GM23248 (cell line): ENCODE measurements at regions not wholly inside any gene's neighbourhood (a gene's known extent, or its start where the extent isn't known, plus 50 kb on each side); places are given as distances from the start of the nearest gene placed in this dataset.

Experiments used
- DNase-seq: peaks from one replicate; pipeline ENCODE4 v3.0.0-alpha.2; 2015
- H2AFZ ChIP-seq: fragments of 200-600 bp; sonication (generic); 2 replicates; pipeline ENCODE4 v1.6.1; 2016; ENCODE audit warnings: antibody characterized with exemption
- H3F3A ChIP-seq: fragments of 200-600 bp; sonication (generic); 2 replicates; pipeline ENCODE4 v1.6.1; 2016; ENCODE audit warnings: mild to moderate bottlenecking, antibody characterized with exemption, mixed run types; ENCODE audit not compliant: insufficient read depth
- H3K27ac ChIP-seq: fragments of 200-600 bp; sonication (generic); 2 replicates; pipeline ENCODE4 v1.5.1; 2016; ENCODE audit warnings: mild to moderate bottlenecking
- H3K27me3 ChIP-seq: fragments of 200-600 bp; sonication (generic); replicated peaks from 2 replicates; pipeline ENCODE4 v1.6.1; 2016; ENCODE audit warnings: mild to moderate bottlenecking; ENCODE audit not compliant: insufficient read depth
- H3K36me3 ChIP-seq: fragments of 200-600 bp; sonication (generic); 2 replicates; pipeline ENCODE4 v1.6.1; 2016; ENCODE audit warnings: low read depth, mild to moderate bottlenecking
- H3K4me1 ChIP-seq: fragments of 200-600 bp; sonication (generic); 2 replicates; pipeline ENCODE4 v1.6.1; 2016; ENCODE audit warnings: mild to moderate bottlenecking; ENCODE audit not compliant: insufficient read depth
- H3K4me2 ChIP-seq: fragments of 200-600 bp; sonication (generic); one replicate; pipeline ENCODE4 v1.6.1; 2016; ENCODE audit warnings: mild to moderate bottlenecking; ENCODE audit not compliant: unreplicated experiment
- H3K4me3 ChIP-seq: fragments of 200-600 bp; sonication (generic); 2 replicates; pipeline ENCODE4 v1.5.1; 2016; ENCODE audit warnings: mild to moderate bottlenecking
- H3K79me2 ChIP-seq: fragments of 200-600 bp; sonication (generic); 2 replicates; pipeline ENCODE4 v1.6.1; 2016; ENCODE audit warnings: mild to moderate bottlenecking; ENCODE audit not compliant: insufficient read depth
- H3K9ac ChIP-seq: fragments of 200-600 bp; sonication (generic); 2 replicates; pipeline ENCODE4 v1.6.1; 2016; ENCODE audit warnings: mild to moderate bottlenecking
- H3K9me2 ChIP-seq: fragments of 200-600 bp; sonication (generic); 2 replicates; pipeline ENCODE4 v1.6.1; 2016; ENCODE audit warnings: mixed run types, mild to moderate bottlenecking, moderate library complexity; ENCODE audit not compliant: insufficient read depth
- H3K9me3 ChIP-seq: fragments of 200-600 bp; sonication (generic); one replicate; pipeline ENCODE4 v1.6.1; 2017; ENCODE audit warnings: low read depth
- H4K20me1 ChIP-seq: fragments of 200-600 bp; sonication (generic); 2 replicates; pipeline ENCODE4 v1.6.0; 2016; ENCODE audit not compliant: insufficient read depth
- EZH2 ChIP-seq: fragments of 200-600 bp; sonication (generic); IDR thresholded peaks from 2 replicates; pipeline ENCODE4 v1.6.1; 2018; ENCODE audit warnings: antibody characterized with exemption, mild to moderate bottlenecking; ENCODE audit not compliant: insufficient read depth, poor library complexity, severe bottlenecking
- EZH2phosphoT487 ChIP-seq: fragments of 200-600 bp; sonication (generic); IDR thresholded peaks from 2 replicates; pipeline ENCODE4 v1.6.1; 2018; ENCODE audit warnings: antibody characterized with exemption, moderate library complexity, mild to moderate bottlenecking, low read depth; ENCODE audit not compliant: insufficient read depth
- WGBS, 2 experiments: methylation state at CpG; one replicate each; pipeline ENCODE4 v1.1.6; 2015 to 2017; ENCODE audit warnings: low lambda C conversion rate in 2 of 2, low coverage in 1 of 2; ENCODE audit errors: missing lambda C conversion rate in 2 of 2; 5-methylcytosine and 5-hydroxymethylcytosine counted together
- in situ Hi-C: fragments of 300-500 bp; cut with MboI; formaldehyde crosslinking; loops from 2 replicates; pipeline ENCODE4 v1.15.0; 2020

DNA sequence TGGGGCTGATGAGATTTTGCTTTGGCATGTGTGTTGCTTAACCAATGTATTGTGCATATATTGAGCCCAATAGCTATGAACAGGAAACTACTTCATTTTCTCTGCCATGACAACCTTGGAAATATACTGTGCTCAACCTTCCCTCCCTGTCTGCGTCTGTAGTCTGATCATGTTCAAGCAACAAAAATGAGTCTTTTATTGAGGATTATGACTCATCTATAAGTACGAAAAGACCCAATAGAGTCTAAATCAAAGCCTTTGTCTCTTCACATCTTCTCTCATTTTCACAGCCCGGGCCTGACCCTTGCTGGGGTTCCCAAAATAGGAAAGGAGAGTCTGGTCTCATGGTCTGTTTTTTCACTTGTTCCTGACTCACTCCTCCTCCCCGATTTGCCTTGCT is 158.2 kb downstream of the CAND1 start:
- in situ Hi-C loops, result no loop called here

DNA sequence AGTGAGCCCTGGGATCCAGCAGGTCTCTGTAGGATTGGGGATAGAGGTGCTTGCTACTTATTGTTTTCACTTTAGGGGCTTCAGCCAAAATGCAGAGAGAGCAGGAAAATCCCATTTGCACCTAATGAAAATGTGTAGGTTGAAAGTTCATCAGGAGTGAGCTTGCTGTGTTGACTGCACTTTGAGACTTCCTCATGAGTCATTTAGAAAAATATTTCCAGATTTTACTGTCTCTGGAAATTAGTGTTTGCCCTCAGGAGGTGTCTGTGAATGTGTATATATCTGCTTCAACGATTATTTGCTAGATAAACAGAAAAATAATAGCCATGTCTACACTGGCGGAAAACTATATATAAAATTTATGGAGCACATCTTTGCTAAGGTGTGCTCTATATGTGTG is 159.3 kb downstream of the CAND1 start:
- Histone ChIP-seq H3K9me2 (no peaks in the 10 kb centered on the region), H3K36me3 (no peaks in the 10 kb centered on the region), H3K79me2 (no peaks in the 10 kb centered on the region), H3K9ac (no peak overlapping the region), H3K4me1 (peaks cover 30% of the 10 kb centered on the region), H2AFZ (no peak overlapping the region), H3F3A (peaks cover 19% of the 10 kb centered on the region), H3K27ac (no peak overlapping the region), H4K20me1 (no peaks in the 10 kb centered on the region), H3K4me3 (no peak overlapping the region), H3K27me3 (no peaks in the 10 kb centered on the region), H3K9me3 (no peaks in the 10 kb centered on the region), H3K4me2 (no peak overlapping the region)
- in situ Hi-C loops, result no loop called here
- peak; percentile 41 for DNase-seq
- TF ChIP-seq EZH2phosphoT487 (no peak), EZH2 (no peak)
- WGBS, 2 experiments, result 35 to 41% methylated on average over 2 of the region's 2 CpGs

More for the DNA sequence above, 158.2 kb downstream of the CAND1 start:
- H3K9me2 ChIP-seq, result no peaks in the 10 kb centered on the region
- no peak for TF ChIP-seq EZH2
- no peak for TF ChIP-seq EZH2phosphoT487
- no peak overlapping the region for H2AFZ ChIP-seq
- H3K9me3 ChIP-seq, result no peaks in the 10 kb centered on the region
- DNase-seq, result no peak
- H3K27me3 ChIP-seq, result no peaks in the 10 kb centered on the region
- no peaks in the 10 kb centered on the region for H3K79me2 ChIP-seq
- H3K36me3 ChIP-seq, result no peaks in the 10 kb centered on the region
- H3K4me3 ChIP-seq, result no peak overlapping the region
- peaks cover 17% of the 10 kb centered on the region for H3F3A ChIP-seq
- no peak overlapping the region for H3K27ac ChIP-seq
- H4K20me1 ChIP-seq, result no peaks in the 10 kb centered on the region
- WGBS, 2 experiments, result 77 to 78% methylated on average over 4 of the region's 4 CpGs
- no peak overlapping the region for H3K9ac ChIP-seq
- no peak overlapping the region for H3K4me2 ChIP-seq
- H3K4me1 ChIP-seq, result peaks cover 26% of the 10 kb centered on the region

DNA sequence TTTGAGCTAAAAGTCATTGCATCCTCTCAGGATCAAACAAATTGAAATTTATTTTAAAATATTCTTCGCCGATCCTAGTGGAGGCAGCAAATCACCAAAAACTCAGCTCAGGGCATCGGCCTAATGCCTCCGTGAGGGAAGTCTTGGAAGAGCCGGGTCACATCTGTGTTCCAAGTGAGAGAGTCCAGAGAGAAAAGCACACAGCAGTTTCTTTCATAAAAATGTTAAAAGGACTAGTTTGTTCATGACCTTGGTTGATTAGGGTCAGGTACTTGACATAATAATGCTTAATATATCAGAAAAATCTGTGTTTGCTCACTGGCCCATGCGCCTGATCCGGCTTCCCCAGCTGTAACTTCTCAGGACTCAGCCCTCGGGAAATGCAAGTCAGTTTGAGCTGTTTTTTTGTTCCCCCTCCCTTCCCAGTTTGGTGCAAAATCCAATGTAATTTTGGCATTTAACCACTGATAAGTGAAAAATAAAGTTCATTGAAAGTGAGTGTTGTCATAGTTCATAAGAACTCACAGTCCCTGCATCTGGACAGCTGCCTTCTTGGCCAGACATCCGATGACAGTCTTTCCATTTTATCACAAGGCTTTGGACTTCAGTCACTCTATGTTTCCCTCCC is 161.7 kb downstream of the CAND1 start:
- in situ Hi-C loops, result no loop called here
- Histone ChIP-seq H4K20me1 (no peaks in the 10 kb centered on the region), H3K79me2 (no peaks in the 10 kb centered on the region), H3K4me2 (peak overlapping the region; percentile 15), H3K4me1 (peaks cover 51% of the 10 kb centered on the region), H3K27me3 (no peaks in the 10 kb centered on the region), H3K9me2 (no peaks in the 10 kb centered on the region), H3K36me3 (no peaks in the 10 kb centered on the region), H3K4me3 (no peak overlapping the region), H3K9ac (no peak overlapping the region), H3K27ac (peak overlapping the region; percentile 33; the same call in 1 of the 2 replicates), H2AFZ (0 out of 2 replicates have a peak overlapping the region, but pooled peaks have one; percentile 14), H3F3A (peaks cover 38% of the 10 kb centered on the region), H3K9me3 (no peaks in the 10 kb centered on the region)
- WGBS, 2 experiments, result 37 to 39% methylated on average over 9 of the region's 9 CpGs
- no peak for TF ChIP-seq EZH2phosphoT487
- no peak for TF ChIP-seq EZH2
- DNase-seq, result peak; percentile 41

DNA sequence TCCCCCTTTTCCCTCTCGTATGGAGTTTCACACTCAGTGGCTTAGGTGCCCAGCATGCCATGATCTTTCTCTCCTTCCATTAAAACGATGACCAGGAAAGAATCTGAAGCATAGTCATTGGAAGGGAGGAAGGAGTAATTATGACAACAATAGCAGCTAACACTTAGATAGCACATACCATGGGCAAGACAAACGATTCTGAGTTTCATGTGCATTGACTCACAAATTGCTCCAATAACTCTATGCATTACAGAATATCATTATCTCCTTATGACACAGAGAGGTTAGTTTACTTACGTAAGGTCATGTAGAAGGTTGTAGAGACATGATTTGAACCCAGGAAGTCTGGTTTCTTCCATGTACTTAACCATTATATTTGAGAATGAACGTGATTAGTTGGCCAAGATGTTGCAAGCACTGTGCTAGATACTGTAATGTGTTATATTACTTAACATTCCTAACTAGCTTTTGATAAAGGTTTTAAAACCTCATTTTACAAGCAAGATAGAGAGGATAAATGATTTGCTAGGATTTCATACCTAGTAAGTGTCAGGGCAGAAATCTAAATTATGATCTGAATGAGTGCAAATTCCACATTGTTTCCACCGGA is 162.4 kb downstream of the CAND1 start:
- no peak overlapping the region for H3K4me3 ChIP-seq
- in situ Hi-C loops, result no loop called here
- H2AFZ ChIP-seq, result 0 out of 2 replicates have a peak overlapping the region, but pooled peaks have one; percentile 14
- H3K4me1 ChIP-seq, result peaks cover 47% of the 10 kb centered on the region
- 18 to 19% methylated on average over 6 of the region's 6 CpGs for WGBS, 2 experiments
- H3F3A ChIP-seq, result peaks cover 42% of the 10 kb centered on the region
- peak; percentile 75 for DNase-seq
- no peaks in the 10 kb centered on the region for H3K79me2 ChIP-seq
- peak overlapping the region; percentile 15 for H3K4me2 ChIP-seq
- H3K27me3 ChIP-seq, result no peaks in the 10 kb centered on the region
- no peaks in the 10 kb centered on the region for H3K36me3 ChIP-seq
- H4K20me1 ChIP-seq, result no peaks in the 10 kb centered on the region
- H3K27ac ChIP-seq, result peak overlapping the region; percentile 33; the same call in 1 of the 2 replicates
- H3K9ac ChIP-seq, result no peak overlapping the region
- no peaks in the 10 kb centered on the region for H3K9me2 ChIP-seq
- no peaks in the 10 kb centered on the region for H3K9me3 ChIP-seq
- TF ChIP-seq EZH2phosphoT487 (no peak), EZH2 (no peak)
